Spinal cord (tissue), 9 donors: ENCODE measurements at regions not wholly inside any gene's neighbourhood (a gene's known extent, or its start where the extent isn't known, plus 50 kb on each side); places are given as distances from the start of the nearest gene placed in this dataset.
A peak's percentile ranks its signal among the peaks of the same experiment; 100 is the strongest.

Experiments used
- DNase-seq, 6 donors: peaks; one replicate each; pipeline versions ENCODE4 v3.0.0 to v3.0.0-alpha.2; 2013 to 2015; ENCODE audit warnings: low spot score in 6 of 6, low read depth in 4 of 6
- H3K27ac ChIP-seq: one replicate; pipeline ENCODE4 v1.5.1; 2013; ENCODE audit warnings: low read depth, low read length, control low read depth
- H3K27me3 ChIP-seq: one replicate; pipeline ENCODE4 v1.6.1; 2013; ENCODE audit warnings: low read length; ENCODE audit not compliant: control insufficient read depth, insufficient read depth
- H3K36me3 ChIP-seq: one replicate; pipeline ENCODE4 v1.6.1; 2013; ENCODE audit warnings: low read length; ENCODE audit not compliant: control insufficient read depth, insufficient read depth
- H3K4me1 ChIP-seq: one replicate; pipeline ENCODE4 v1.6.1; 2013; ENCODE audit warnings: low read length; ENCODE audit not compliant: control insufficient read depth, insufficient read depth
- H3K4me3 ChIP-seq: one replicate; pipeline ENCODE4 v1.5.1; 2013; ENCODE audit warnings: low read depth, low read length, control low read depth
- H3K9me3 ChIP-seq: one replicate; pipeline ENCODE4 v1.6.1; 2013; ENCODE audit warnings: low read length; ENCODE audit not compliant: control insufficient read depth, insufficient read depth
- WGBS: methylation state at CpG from one replicate; pipeline ENCODE4 v1.1.5; 2013; ENCODE audit warnings: missing lambda C conversion rate; ENCODE audit not compliant: insufficient coverage; 5-methylcytosine and 5-hydroxymethylcytosine counted together
- donor health status: healthy.

- Histone ChIP-seq H3K36me3 (no peaks in the 10 kb centered on the region), H3K9me3 (no peaks in the 10 kb centered on the region), H3K27ac (no peak overlapping the region), H3K4me3 (no peak overlapping the region), H3K27me3 (no peaks in the 10 kb centered on the region), H3K4me1 (no peaks in the 10 kb centered on the region)
- no peak for DNase-seq
- WGBS = 92% methylated on average over 2 of the region's 4 CpGs
These were observed 464.0 kb downstream of the ATP23 start for GRCh38 chr12:58405363-58405762.

GRCh38 chr12:58408516-58408915, 467.1 kb downstream of the ATP23 start:
- DNase-seq = no peak
- Histone ChIP-seq H3K27me3 (no peaks in the 10 kb centered on the region), H3K4me3 (no peak overlapping the region), H3K27ac (no peak overlapping the region), H3K4me1 (no peaks in the 10 kb centered on the region), H3K9me3 (no peaks in the 10 kb centered on the region), H3K36me3 (no peaks in the 10 kb centered on the region)
- no CpG with 5 or more reads among the region's 1 CpG for WGBS

GRCh38 chr12:58412461-58413060, 471.2 kb downstream of the ATP23 start:
- no peak overlapping the region for H3K4me3 ChIP-seq
- H3K9me3 ChIP-seq = no peaks in the 10 kb centered on the region
- H3K27me3 ChIP-seq = no peaks in the 10 kb centered on the region
- whole genome bisulfite sequencing = no CpG with 5 or more reads among the region's 2 CpGs
- H3K36me3 ChIP-seq = no peaks in the 10 kb centered on the region
- peak in 1 of 6 donors; percentile 26 for DNase-seq
- H3K27ac ChIP-seq = no peak overlapping the region
- no peaks in the 10 kb centered on the region for H3K4me1 ChIP-seq

- Histone ChIP-seq H3K9me3 (no peaks in the 10 kb centered on the region), H3K27me3 (no peaks in the 10 kb centered on the region), H3K4me3 (no peak overlapping the region), H3K4me1 (no peaks in the 10 kb centered on the region), H3K36me3 (no peaks in the 10 kb centered on the region), H3K27ac (no peak overlapping the region)
- DNase-seq = no peak
- WGBS = no CpG with 5 or more reads among the region's 1 CpG
These were observed 472.4 kb downstream of the ATP23 start for GRCh38 chr12:58413794-58414193.

- WGBS = no CpG with 5 or more reads among the region's 2 CpGs
- no peak for DNase-seq
- Histone ChIP-seq H3K9me3 (no peaks in the 10 kb centered on the region), H3K27me3 (no peaks in the 10 kb centered on the region), H3K36me3 (no peaks in the 10 kb centered on the region), H3K4me1 (no peaks in the 10 kb centered on the region), H3K27ac (no peak overlapping the region), H3K4me3 (no peak overlapping the region)
These were observed 473.1 kb downstream of the ATP23 start for GRCh38 chr12:58414398-58414871.

- Histone ChIP-seq H3K36me3 (no peaks in the 10 kb centered on the region), H3K27me3 (no peaks in the 10 kb centered on the region), H3K27ac (no peak overlapping the region), H3K4me1 (no peaks in the 10 kb centered on the region), H3K4me3 (no peak overlapping the region), H3K9me3 (no peaks in the 10 kb centered on the region)
- no peak for DNase-seq
These were observed 474.3 kb downstream of the ATP23 start for GRCh38 chr12:58415716-58416115.

- 53% methylated on average over 2 of the region's 2 CpGs for WGBS
- Histone ChIP-seq H3K36me3 (no peaks in the 10 kb centered on the region), H3K4me1 (no peaks in the 10 kb centered on the region), H3K27ac (no peak overlapping the region), H3K9me3 (no peaks in the 10 kb centered on the region), H3K27me3 (no peaks in the 10 kb centered on the region), H3K4me3 (no peak overlapping the region)
- DNase-seq = peak in 2 of 6 donors; percentile 9 to 52
These were observed 474.9 kb downstream of the ATP23 start for GRCh38 chr12:58416236-58416635.

GRCh38 chr12:58419196-58419760, 477.9 kb downstream of the ATP23 start:
- Histone ChIP-seq H3K4me3 (no peak overlapping the region), H3K9me3 (no peaks in the 10 kb centered on the region), H3K36me3 (no peaks in the 10 kb centered on the region), H3K4me1 (peaks cover 2% of the 10 kb centered on the region), H3K27me3 (no peaks in the 10 kb centered on the region), H3K27ac (no peak overlapping the region)
- WGBS = 95% methylated on average over 13 of the region's 13 CpGs
- DNase-seq = no peak

GRCh38 chr12:58419905-58420304, 478.5 kb downstream of the ATP23 start:
- no peaks in the 10 kb centered on the region for H3K27me3 ChIP-seq
- H3K36me3 ChIP-seq = no peaks in the 10 kb centered on the region
- H3K9me3 ChIP-seq = no peaks in the 10 kb centered on the region
- peaks cover 2% of the 10 kb centered on the region for H3K4me1 ChIP-seq
- no peak overlapping the region for H3K4me3 ChIP-seq
- no CpG with 5 or more reads among the region's 1 CpG for WGBS
- DNase-seq = no peak
- no peak overlapping the region for H3K27ac ChIP-seq

- Histone ChIP-seq H3K9me3 (no peaks in the 10 kb centered on the region), H3K4me3 (no peak overlapping the region), H3K27ac (no peak overlapping the region), H3K4me1 (peaks cover 2% of the 10 kb centered on the region), H3K36me3 (no peaks in the 10 kb centered on the region), H3K27me3 (no peaks in the 10 kb centered on the region)
- WGBS = 76% methylated on average over 2 of the region's 4 CpGs
- no peak for DNase-seq
These were observed 479.1 kb downstream of the ATP23 start for GRCh38 chr12:58420503-58420902.
